ENCODE measurements at regions not wholly inside any gene's neighbourhood (a gene's known extent, or its start where the extent isn't known, plus 50 kb on each side); places are given as distances from the start of the nearest gene placed in this dataset.

GRCh38 chr4:109378511-109378910 lies 55.1 kb upstream of the SEC24B start:
- intact Hi-C loops (cut with DNase I): loop anchor here in 1 of 10 donors (10.0 kb wide), 1 partner anchor 284 kb away; no protein-coding TSS in a partner anchor
- ATAC-seq (no peak), DNase-seq (no peak)
- H3K4me1 ChIP-seq: no peaks in the 10 kb centered on the region
- H3K27ac ChIP-seq: no peak overlapping the region
- TF ChIP-seq POLR2A (IDR thresholded peaks at IDR 0.05) (no peak), CTCF (IDR thresholded peaks at IDR 0.05) (no peak)
- 94 to 98% (median 97%) methylated on average over 1 of the region's 1 CpG for WGBS, 4 donors
- H3K4me3 ChIP-seq: no peak overlapping the region
- H3K9me3 ChIP-seq: no peaks in the 10 kb centered on the region
- H3K36me3 ChIP-seq: no peaks in the 10 kb centered on the region
- H3K27me3 ChIP-seq: no peaks in the 10 kb centered on the region

- 68 to 79% (median 76%) methylated on average over 3 of the region's 3 CpGs for WGBS, 4 donors
- intact Hi-C loops (cut with DNase I): loop anchor here in 1 of 10 donors (10.0 kb wide), 1 partner anchor 283 kb away; no protein-coding TSS in a partner anchor
- Histone ChIP-seq H3K9me3 (no peaks in the 10 kb centered on the region), H3K27me3 (no peaks in the 10 kb centered on the region), H3K4me3 (no peak overlapping the region), H3K27ac (no peak overlapping the region), H3K4me1 (no peaks in the 10 kb centered on the region), H3K36me3 (no peaks in the 10 kb centered on the region)
- DNase-seq (no peak), ATAC-seq (no peak)
- TF ChIP-seq CTCF (IDR thresholded peaks at IDR 0.05) (no peak), POLR2A (IDR thresholded peaks at IDR 0.05) (no peak)
These were observed 55.5 kb upstream of the SEC24B start for GRCh38 chr4:109378076-109378475.

DNA sequence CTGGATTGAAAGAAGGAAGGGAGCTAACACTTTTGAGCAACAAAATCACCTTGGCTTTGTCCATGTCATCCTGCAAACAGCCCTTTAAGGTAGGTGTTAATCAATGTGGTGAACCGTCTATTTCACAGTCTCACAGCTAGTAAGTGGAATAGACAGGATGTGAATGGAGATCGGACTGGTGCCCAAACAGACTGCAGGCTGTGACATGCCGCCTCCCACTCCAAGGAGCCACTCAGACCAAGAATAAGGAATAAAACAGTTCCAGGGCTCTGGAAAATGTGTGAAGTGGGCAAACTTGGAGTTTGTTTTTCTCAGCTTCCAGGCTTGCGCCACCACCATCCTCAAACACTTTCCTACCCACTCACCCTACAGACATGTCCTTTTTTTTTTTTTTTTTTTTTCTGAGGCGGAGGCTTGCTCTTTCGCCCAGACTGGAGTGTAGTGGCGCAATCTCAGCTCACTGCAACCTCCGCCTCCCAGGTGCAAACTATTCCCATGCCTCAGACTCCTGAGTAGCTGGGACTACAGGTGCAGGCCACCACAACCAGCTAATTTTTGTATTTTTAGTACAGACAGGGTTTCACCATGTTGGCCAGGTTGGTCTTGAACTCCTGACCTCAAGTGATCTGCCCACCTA lies 57.7 kb upstream of the SEC24B start:
- Histone ChIP-seq H3K27me3 (no peaks in the 10 kb centered on the region), H3K9me3 (no peaks in the 10 kb centered on the region), H3K4me1 (no peaks in the 10 kb centered on the region), H3K4me3 (no peak overlapping the region), H3K27ac (no peak overlapping the region), H3K36me3 (no peaks in the 10 kb centered on the region)
- TF ChIP-seq POLR2A (IDR thresholded peaks at IDR 0.05) (no peak), CTCF (IDR thresholded peaks at IDR 0.05) (no peak)
- no peak for ATAC-seq
- no peak for DNase-seq
- WGBS, 4 donors: 92 to 95% (median 94%) methylated on average over 8 of the region's 8 CpGs
- intact Hi-C loops (cut with DNase I): loop anchor here in 1 of 10 donors (10.0 kb wide), 1 partner anchor 281 kb away; no protein-coding TSS in a partner anchor

GRCh38 chr4:109368661-109369060 lies 65.0 kb upstream of the SEC24B start:
- Histone ChIP-seq H3K9me3 (no peaks in the 10 kb centered on the region), H3K36me3 (no peaks in the 10 kb centered on the region), H3K27me3 (no peaks in the 10 kb centered on the region), H3K4me3 (no peak overlapping the region), H3K4me1 (no peaks in the 10 kb centered on the region), H3K27ac (no peak overlapping the region)
- 78 to 87% (median 81%) methylated on average over 3 of the region's 3 CpGs for WGBS, 4 donors
- TF ChIP-seq POLR2A (IDR thresholded peaks at IDR 0.05) (no peak), CTCF (IDR thresholded peaks at IDR 0.05) (no peak)
- DNase-seq (no peak), ATAC-seq (no peak)
- intact Hi-C loops (cut with DNase I): loop anchor here in 1 of 10 donors (10.0 kb wide), 1 partner anchor 384 kb away; no protein-coding TSS in a partner anchor
